Body of pancreas (tissue), 4 donors: ENCODE measurements at regions not wholly inside any gene's neighbourhood (a gene's known extent, or its start where the extent isn't known, plus 50 kb on each side); places are given as distances from the start of the nearest gene placed in this dataset.

ENCODE experiments used
- CTCF ChIP-seq, 7 experiments: fragments of 450-650 bp in 4 of 7; fragments of 200-600 bp in 3 of 7; sonication (generic) in 3 of 7; IDR thresholded peaks; one replicate each; pipeline ENCODE4 v1.5.1; 2016 to 2019; ENCODE audit warnings: antibody characterized with exemption in 7 of 7
- POLR2A ChIP-seq, 3 donors: fragments of 450-650 bp; IDR thresholded peaks; one replicate each; pipeline ENCODE4 v1.6.1; 2016; ENCODE audit warnings: antibody characterized with exemption in 3 of 3, mild to moderate bottlenecking in 2 of 3

- TF ChIP-seq CTCF (IDR thresholded peaks at IDR 0.05) (no peak), POLR2A (IDR thresholded peaks at IDR 0.05) (no peak)
These were observed 259.5 kb downstream of the SP3 start for GRCh38 chr2:173705656-173706055.
